H9 (cell line): ENCODE measurements at regions not wholly inside any gene's neighbourhood (a gene's known extent, or its start where the extent isn't known, plus 50 kb on each side); places are given as distances from the start of the nearest gene placed in this dataset.

Experiments used
- DNase-seq: peaks from one replicate; pipeline ENCODE4 v3.0.0-alpha.2; 2017
- H2AFZ ChIP-seq: one replicate; pipeline ENCODE4 v1.6.1; 2013; ENCODE audit warnings: mild to moderate bottlenecking, low read length, control low read depth, moderate library complexity
- H2AK5ac ChIP-seq: 2 replicates; pipeline ENCODE4 v1.6.1; 2013; ENCODE audit warnings: low read length, control low read depth, mixed read lengths; ENCODE audit not compliant: insufficient read length
- H2BK120ac ChIP-seq: one replicate; pipeline ENCODE4 v1.6.1; 2013; ENCODE audit warnings: low read depth, mild to moderate bottlenecking, low read length, control low read depth, inconsistent platforms; ENCODE audit not compliant: poor library complexity, severe bottlenecking
- H2BK12ac ChIP-seq: 2 replicates; pipeline ENCODE4 v1.6.1; 2013; ENCODE audit warnings: low read length, control low read depth, mixed read lengths, low read depth; ENCODE audit not compliant: insufficient read length
- H2BK15ac ChIP-seq: 2 replicates; pipeline ENCODE4 v1.6.1; 2013; ENCODE audit warnings: low read depth, low read length, control low read depth
- H2BK20ac ChIP-seq: one replicate; pipeline ENCODE4 v1.6.1; 2013; ENCODE audit warnings: low read depth, mild to moderate bottlenecking, low read length, control low read depth, inconsistent platforms; ENCODE audit not compliant: poor library complexity, severe bottlenecking
- H2BK5ac ChIP-seq: 2 replicates; pipeline ENCODE4 v1.6.1; 2013; ENCODE audit warnings: low read length, control low read depth, mixed read lengths; ENCODE audit not compliant: insufficient read length
- H3K14ac ChIP-seq: 2 replicates; pipeline ENCODE4 v1.6.1; 2013; ENCODE audit warnings: low read length, control low read depth; ENCODE audit not compliant: insufficient read depth
- H3K18ac ChIP-seq: 2 replicates; pipeline ENCODE4 v1.6.1; 2013; ENCODE audit warnings: low read depth, mild to moderate bottlenecking, mixed read lengths, low read length, control low read depth; ENCODE audit not compliant: insufficient read length
- H3K23ac ChIP-seq: 2 replicates; pipeline ENCODE4 v1.6.1; 2013; ENCODE audit warnings: low read length, control low read depth, mixed read lengths, low read depth; ENCODE audit not compliant: insufficient read length
- H3K23me2 ChIP-seq: 2 replicates; pipeline ENCODE4 v1.6.1; 2013; ENCODE audit warnings: low read depth, mild to moderate bottlenecking, mixed read lengths, low read length, control low read depth; ENCODE audit not compliant: insufficient read length, poor library complexity, severe bottlenecking
- H3K27ac ChIP-seq: 2 replicates; pipeline ENCODE4 v1.5.1; 2013; ENCODE audit warnings: low read length, control low read depth, mixed read lengths, low read depth; ENCODE audit not compliant: insufficient read length
- H3K27me3 ChIP-seq: 2 replicates; pipeline ENCODE4 v1.6.1; 2013; ENCODE audit warnings: low read length, control low read depth, inconsistent platforms; ENCODE audit not compliant: insufficient read depth
- H3K4ac ChIP-seq: 2 replicates; pipeline ENCODE4 v1.6.1; 2013; ENCODE audit warnings: low read depth, mild to moderate bottlenecking, control low read depth, inconsistent platforms, low read length, moderate library complexity
- H3K4me1 ChIP-seq: 2 replicates; pipeline ENCODE4 v1.6.1; 2013; ENCODE audit warnings: low read length, control low read depth, inconsistent platforms; ENCODE audit not compliant: insufficient read depth
- H3K4me2 ChIP-seq: 2 replicates; pipeline ENCODE4 v1.6.1; 2013; ENCODE audit warnings: low read length, control low read depth, mixed read lengths; ENCODE audit not compliant: insufficient read length, insufficient read depth
- H3K56ac ChIP-seq: 2 replicates; pipeline ENCODE4 v1.6.1; 2013; ENCODE audit warnings: low read depth, mild to moderate bottlenecking, mixed read lengths, low read length, control low read depth; ENCODE audit not compliant: insufficient read length
- H3K79me1 ChIP-seq: 2 replicates; pipeline ENCODE4 v1.6.1; 2013; ENCODE audit warnings: low read depth, mild to moderate bottlenecking, moderate library complexity, low read length, control low read depth, inconsistent platforms; ENCODE audit not compliant: insufficient read depth, poor library complexity, severe bottlenecking
- H3K79me2 ChIP-seq: 2 replicates; pipeline ENCODE4 v1.6.1; 2013; ENCODE audit warnings: low read length, control low read depth, inconsistent platforms; ENCODE audit not compliant: insufficient read depth
- H3K9ac ChIP-seq: 2 replicates; pipeline ENCODE4 v1.6.1; 2013; ENCODE audit warnings: low read length, control low read depth, mixed read lengths; ENCODE audit not compliant: insufficient read length; ENCODE audit errors: extremely low read depth
- H3K9me3 ChIP-seq: one replicate; pipeline ENCODE4 v1.6.1; 2013; ENCODE audit warnings: low read depth, low read length, inconsistent platforms; ENCODE audit not compliant: control insufficient read depth
- H3T11ph ChIP-seq: one replicate; pipeline ENCODE4 v1.6.1; 2013; ENCODE audit warnings: mild to moderate bottlenecking, low read length, control low read depth, inconsistent platforms
- H4K20me1 ChIP-seq: one replicate; pipeline ENCODE4 v1.6.1; 2013; ENCODE audit not compliant: control insufficient read depth, insufficient read length, insufficient read depth
- H4K5ac ChIP-seq: 2 replicates; pipeline ENCODE4 v1.6.1; 2013; ENCODE audit warnings: low read depth, mild to moderate bottlenecking, mixed read lengths, low read length, control low read depth; ENCODE audit not compliant: insufficient read length
- H4K8ac ChIP-seq: replicated peaks from 2 replicates; pipeline ENCODE4 v1.6.1; 2013; ENCODE audit warnings: low read length, control low read depth, mixed read lengths, low read depth; ENCODE audit not compliant: insufficient read length
- H4K91ac ChIP-seq: 2 replicates; pipeline ENCODE4 v1.6.1; 2013; ENCODE audit warnings: low read depth, mild to moderate bottlenecking, moderate library complexity, mixed read lengths, low read length, control low read depth; ENCODE audit not compliant: insufficient read length
- H3K27ac Mint-ChIP-seq, 3 experiments: 2 replicates in 2 of 3; 3 replicates in 1 of 3; pipeline ENCODE4 v1.8.0; 2020 to 2021; ENCODE audit warnings: mixed read lengths in 3 of 3, mild to moderate bottlenecking in 1 of 3, moderate library complexity in 1 of 3
- H3K27me3 Mint-ChIP-seq: 2 replicates; pipeline ENCODE4 v1.8.0; 2021; ENCODE audit warnings: low read depth, mild to moderate bottlenecking, moderate library complexity, mixed read lengths
- H3K36me3 Mint-ChIP-seq, 3 experiments: 2 replicates in 2 of 3; 3 replicates in 1 of 3; pipeline ENCODE4 v1.8.0; 2020 to 2021; ENCODE audit warnings: low read depth in 3 of 3, mixed read lengths in 3 of 3; ENCODE audit not compliant: insufficient read depth in 1 of 3
- H3K4me1 Mint-ChIP-seq, 2 experiments: 2 replicates each; pipeline ENCODE4 v1.8.0; 2020; ENCODE audit warnings: mixed read lengths in 2 of 2
- H3K4me3 Mint-ChIP-seq, 2 experiments: 2 replicates in 1 of 2; 3 replicates in 1 of 2; pipeline ENCODE4 v1.8.0; 2020 to 2021; ENCODE audit warnings: mild to moderate bottlenecking in 2 of 2, mixed read lengths in 2 of 2, moderate library complexity in 1 of 2
- H3K9me3 Mint-ChIP-seq, 2 experiments: 2 replicates in 1 of 2; 3 replicates in 1 of 2; pipeline ENCODE4 v1.8.0; 2020; ENCODE audit warnings: mild to moderate bottlenecking in 2 of 2, mixed read lengths in 2 of 2, moderate library complexity in 1 of 2
- CTCF ChIP-seq: fragments of 200-600 bp; sonication (generic); conservative IDR thresholded peaks from 3 replicates; pipeline ENCODE4 v1.8.0; 2021; ENCODE audit warnings: antibody characterized with exemption, mild to moderate bottlenecking
- WGBS: extraction: QIAGEN DNeasy Blood & Tissue Kit; methylation state at CpG from one replicate; pipeline ENCODE4 v1.1.7; 2013; ENCODE audit warnings: missing lambda C conversion rate, low lambda C conversion rate, mixed read lengths; ENCODE audit not compliant: insufficient read length; ENCODE audit errors: extremely low coverage; 5-methylcytosine and 5-hydroxymethylcytosine counted together

GRCh38 chr2:124988111-124988510 lies 963.0 kb downstream of the CNTNAP5 start:
- Mint-ChIP-seq H3K9me3 (peaks cover 16 to 23% of the 10 kb centered on the region in 2 experiments), H3K27me3 (no peaks in the 10 kb centered on the region; the same call in 1 of the 2 replicates), H3K4me3 (no peak overlapping the region), H3K36me3 (peaks cover 14 to 24% (median 14%) of the 10 kb centered on the region in 3 experiments), H3K4me1 (peaks cover 6 to 14% of the 10 kb centered on the region in 2 experiments; a peak in 2 of 4 replicates), H3K27ac (no peak overlapping the region)
- no peak overlapping the region for H3K4ac ChIP-seq
- H2AK5ac ChIP-seq = no peak overlapping the region
- no peak overlapping the region for H3K23ac ChIP-seq
- H3K9ac ChIP-seq = no peak overlapping the region
- H4K8ac ChIP-seq = no peak overlapping the region
- no peak overlapping the region for H3T11ph ChIP-seq
- no peak overlapping the region for H3K18ac ChIP-seq
- H3K4me1 ChIP-seq = no peaks in the 10 kb centered on the region
- no peaks in the 10 kb centered on the region for H3K9me3 ChIP-seq
- no peaks in the 10 kb centered on the region for H3K23me2 ChIP-seq
- DNase-seq = no peak
- H3K4me2 ChIP-seq = no peak overlapping the region
- H3K27me3 ChIP-seq = no peaks in the 10 kb centered on the region
- H4K20me1 ChIP-seq = no peaks in the 10 kb centered on the region
- no peak overlapping the region for H2BK120ac ChIP-seq
- H4K91ac ChIP-seq = no peak overlapping the region
- H3K79me1 ChIP-seq = no peaks in the 10 kb centered on the region
- H3K14ac ChIP-seq = no peak overlapping the region
- no CpG with 5 or more reads among the region's 2 CpGs for WGBS
- no peak overlapping the region for H3K56ac ChIP-seq
- H3K27ac ChIP-seq = no peak overlapping the region
- H2BK12ac ChIP-seq = no peak overlapping the region
- H4K5ac ChIP-seq = no peak overlapping the region
- TF ChIP-seq CTCF = no peak
- H3K79me2 ChIP-seq = no peaks in the 10 kb centered on the region
- H2AFZ ChIP-seq = no peak overlapping the region
- H2BK15ac ChIP-seq = no peak overlapping the region
- no peak overlapping the region for H2BK5ac ChIP-seq
- no peak overlapping the region for H2BK20ac ChIP-seq
